Heart right ventricle (tissue), 16 donors: ENCODE measurements at regions not wholly inside any gene's neighbourhood (a gene's known extent, or its start where the extent isn't known, plus 50 kb on each side); places are given as distances from the start of the nearest gene placed in this dataset.

ENCODE experiments used
- ATAC-seq, 8 donors: fragments of 200-7000 bp; cut with Tn5 transposase; one replicate each; pipeline ENCODE4 v1.9.1; 2020; ENCODE audit warnings: mild to moderate bottlenecking in 8 of 8, moderate library complexity in 8 of 8, moderate number of reproducible peaks in 1 of 8
- DNase-seq, 2 donors: peaks; one replicate each; pipeline ENCODE4 v3.0.0-alpha.2; 2020
- H3K27ac ChIP-seq, 10 donors: fragments of 200-600 bp; sonication (generic) in 2 of 10; one replicate each; pipeline versions ENCODE4 v1.5.0 to v1.8.0; 2020 to 2022; ENCODE audit warnings: mild to moderate bottlenecking in 3 of 10
- H3K27me3 ChIP-seq, 7 donors: fragments of 200-600 bp; one replicate each; pipeline ENCODE4 v1.8.0; 2021 to 2022; ENCODE audit warnings: mild to moderate bottlenecking in 2 of 7
- H3K36me3 ChIP-seq, 9 donors: fragments of 200-600 bp; sonication (generic) in 1 of 9; one replicate each; pipeline versions ENCODE4 v1.5.0 to v1.8.0; 2020 to 2022; ENCODE audit warnings: mild to moderate bottlenecking in 2 of 9
- H3K4me1 ChIP-seq, 9 donors: fragments of 200-600 bp; sonication (generic) in 1 of 9; one replicate each; pipeline versions ENCODE4 v1.5.0 to v1.8.0; 2020 to 2022; ENCODE audit warnings: mild to moderate bottlenecking in 4 of 9
- H3K4me3 ChIP-seq, 10 donors: fragments of 200-600 bp; sonication (generic) in 2 of 10; one replicate each; pipeline versions ENCODE4 v1.5.0 to v1.8.0; 2020 to 2022; ENCODE audit warnings: mild to moderate bottlenecking in 7 of 10, moderate library complexity in 2 of 10
- H3K9me3 ChIP-seq, 11 donors: fragments of 200-600 bp in 10 of 11; sonication (generic) in 2 of 11; one replicate each; pipeline versions ENCODE4 v1.5.0 to v1.8.0; 2013 to 2022; ENCODE audit warnings: mild to moderate bottlenecking in 2 of 11, control low read depth in 1 of 11, moderate library complexity in 1 of 11
- WGBS, 2 donors: extraction: QIAGEN DNeasy Blood & Tissue Kit; methylation state at CpG; one replicate each; pipeline ENCODE4 v1.1.7; 2013; ENCODE audit warnings: inconsistent platforms in 1 of 2; 5-methylcytosine and 5-hydroxymethylcytosine counted together
- intact Hi-C, 10 donors: fragments of 100-400 bp; cut with DNase I; formaldehyde crosslinking; loops; one replicate each; pipeline versions ENCODE4 v1.11.1 to v1.14.2; 2022
- TF ChIP-seq, protein P1 (sequence below), 9 donors: fragments of 200-600 bp; sonication (generic) in 2 of 9; IDR thresholded peaks; one replicate each; pipeline versions ENCODE4 v1.5.0 to v1.8.0; 2021 to 2022; ENCODE audit warnings: antibody characterized with exemption in 9 of 9, mild to moderate bottlenecking in 5 of 9, moderate library complexity in 1 of 9
- donor health status: Arrhythmogenic right ventricular cardiomyopathy.
- donor health status: ischemic (EF 13 %, LVEDD 7.1; RV severe dilation, severe dysfunction).
- donor health status: healthy with polysubstance abuse.
- donor health status: DM: no; HTN: yes; CAD: no.
- donor health status: DM: no; HTN: no; CAD: no.
- donor health status: ischemic (EF 25% LVEDD 6.9; RV normal size, moderate dysfunction).
- donor health status: ischemic (EF 25% LVEDD 5.7; RV mildly dilated, moderate dysfunction).
- donor health status: healthy.
- donor health status: DM: yes; HTN: yes; CAD: no.
- donor health status: Ischemic cardiomyopathy.
- donor health status: ischemic (EF 35%, LVEDD 5.7; RV mildly dilated, moderate dysfunction).
- donor health status: nonischemic (EF 11% LVEDD 7.7; RV severe dilation, severe dysfunction).
- donor health status: DM: yes; HTN: yes; CAD: no.
- donor health status: PGD.
- donor health status: ischemic (EF 29% LVEDD 5.4; RV normal size, mild dysfunction).
- donor health status: nonischemic (EF 23%, LVEDD 6.1; RV moderate dilation, normal function).

- Histone ChIP-seq H3K27me3 (peaks cover 0 to 8% (median 0%) of the 10 kb centered on the region in 7 donors), H3K4me3 (no peak overlapping the region), H3K27ac (no peak overlapping the region), H3K9me3 (no peaks in the 10 kb centered on the region), H3K4me1 (no peaks in the 10 kb centered on the region), H3K36me3 (no peaks in the 10 kb centered on the region)
- intact Hi-C loops: no loop called here
- DNase-seq (no peak), ATAC-seq (no peak)
- TF ChIP-seq, protein P1, sequence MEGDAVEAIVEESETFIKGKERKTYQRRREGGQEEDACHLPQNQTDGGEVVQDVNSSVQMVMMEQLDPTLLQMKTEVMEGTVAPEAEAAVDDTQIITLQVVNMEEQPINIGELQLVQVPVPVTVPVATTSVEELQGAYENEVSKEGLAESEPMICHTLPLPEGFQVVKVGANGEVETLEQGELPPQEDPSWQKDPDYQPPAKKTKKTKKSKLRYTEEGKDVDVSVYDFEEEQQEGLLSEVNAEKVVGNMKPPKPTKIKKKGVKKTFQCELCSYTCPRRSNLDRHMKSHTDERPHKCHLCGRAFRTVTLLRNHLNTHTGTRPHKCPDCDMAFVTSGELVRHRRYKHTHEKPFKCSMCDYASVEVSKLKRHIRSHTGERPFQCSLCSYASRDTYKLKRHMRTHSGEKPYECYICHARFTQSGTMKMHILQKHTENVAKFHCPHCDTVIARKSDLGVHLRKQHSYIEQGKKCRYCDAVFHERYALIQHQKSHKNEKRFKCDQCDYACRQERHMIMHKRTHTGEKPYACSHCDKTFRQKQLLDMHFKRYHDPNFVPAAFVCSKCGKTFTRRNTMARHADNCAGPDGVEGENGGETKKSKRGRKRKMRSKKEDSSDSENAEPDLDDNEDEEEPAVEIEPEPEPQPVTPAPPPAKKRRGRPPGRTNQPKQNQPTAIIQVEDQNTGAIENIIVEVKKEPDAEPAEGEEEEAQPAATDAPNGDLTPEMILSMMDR (IDR thresholded peaks at IDR 0.05): no peak
- WGBS, 2 donors: 49 to 65% methylated on average over 4 of the region's 4 CpGs
Observed at GRCh38 chr1:230591678-230592077, 50.6 kb upstream of the COG2 start.

DNA sequence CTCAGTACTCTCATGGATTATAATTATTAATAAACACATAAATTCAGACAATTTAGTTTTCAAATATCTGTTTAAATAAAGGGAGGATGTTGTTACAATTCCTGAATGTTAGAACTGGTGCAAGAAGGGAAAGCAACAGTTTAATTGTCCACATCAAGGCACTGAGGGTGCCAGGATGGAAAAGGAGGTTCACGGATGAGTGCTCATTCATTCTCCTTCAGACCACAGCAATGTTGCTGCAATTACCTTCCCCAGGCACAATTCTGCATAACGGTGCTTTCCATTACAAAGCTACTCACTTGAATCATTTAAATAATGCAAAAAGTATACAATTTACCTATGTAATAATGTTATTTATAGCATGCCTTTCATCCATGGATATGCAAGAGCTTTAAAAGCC lies 52.3 kb upstream of the COG2 start:
- TF ChIP-seq, protein P1 (IDR thresholded peaks at IDR 0.05): no peak
- H3K4me1 ChIP-seq: no peaks in the 10 kb centered on the region
- H3K36me3 ChIP-seq: no peaks in the 10 kb centered on the region
- intact Hi-C loops: no loop called here
- no peak overlapping the region for H3K4me3 ChIP-seq
- DNase-seq: no peak
- WGBS, 2 donors: 34 to 74% methylated on average over 2 of the region's 2 CpGs
- H3K27ac ChIP-seq: no peak overlapping the region
- H3K9me3 ChIP-seq: peaks cover 0 to 9% (median 4%) of the 10 kb centered on the region in 11 donors
- no peak for ATAC-seq
- H3K27me3 ChIP-seq: peaks cover 0 to 8% (median 0%) of the 10 kb centered on the region in 7 donors

GRCh38 chr1:230588323-230588746 lies 53.9 kb upstream of the COG2 start:
- Histone ChIP-seq H3K4me1 (no peaks in the 10 kb centered on the region), H3K27me3 (peaks cover 0 to 8% (median 0%) of the 10 kb centered on the region in 7 donors), H3K9me3 (peaks cover 0 to 10% (median 4%) of the 10 kb centered on the region in 11 donors), H3K4me3 (no peak overlapping the region), H3K36me3 (no peaks in the 10 kb centered on the region), H3K27ac (no peak overlapping the region)
- intact Hi-C loops: no loop called here
- DNase-seq: no peak
- TF ChIP-seq, protein P1 (IDR thresholded peaks at IDR 0.05): no peak
- ATAC-seq: no peak

- intact Hi-C loops: no loop called here
- no peak overlapping the region for H3K27ac ChIP-seq
- no peaks in the 10 kb centered on the region for H3K36me3 ChIP-seq
- DNase-seq (no peak), ATAC-seq (no peak)
- H3K27me3 ChIP-seq: peaks cover 0 to 3% (median 0%) of the 10 kb centered on the region in 7 donors
- peaks cover 0 to 10% (median 4%) of the 10 kb centered on the region in 11 donors for H3K9me3 ChIP-seq
- WGBS, 2 donors: 74 to 80% methylated on average over 3 of the region's 3 CpGs
- no peaks in the 10 kb centered on the region for H3K4me1 ChIP-seq
- no peak overlapping the region for H3K4me3 ChIP-seq
- TF ChIP-seq, protein P1 (IDR thresholded peaks at IDR 0.05): no peak
Observed at GRCh38 chr1:230587061-230587460, 55.2 kb upstream of the COG2 start.
